ENCODE measurements at regions not wholly inside any gene's neighbourhood (a gene's known extent, or its start where the extent isn't known, plus 50 kb on each side); places are given as distances from the start of the nearest gene placed in this dataset.

GRCh38 chr13:63090524-63090923 lies 1674.9 kb upstream of the PCDH20 start:
- intact Hi-C loops (cut with micrococcal nuclease; ENCODE audit: unreplicated experiment) (no loop called here), in situ Hi-C loops (cut with HindIII; ENCODE audit: extremely low pct_ligation_motif_present, low pct_unique_long_range_greater_than_20kb) (no loop called here)
- ATAC-seq = no peak
- no peak overlapping the region for H2AFZ ChIP-seq (ENCODE audit: low read length)
- no peaks in the 10 kb centered on the region for H3K9me3 ChIP-seq (ENCODE audit: low read length)
- 0% methylated on average over 1 of the region's 1 CpG for WGBS (ENCODE audit: low lambda C conversion rate)
- H3K79me2 ChIP-seq (ENCODE audit: insufficient read depth, low read length) = no peaks in the 10 kb centered on the region
- no peaks in the 10 kb centered on the region for H3K36me3 ChIP-seq (replicated peaks in 1 of 2; ENCODE audit: control insufficient read depth in 1 of 2, insufficient read depth in 2 of 2, low read length in 2 of 2)
- ChIA-PET CTCF (ENCODE audit: low intra/inter-chr PET ratio, low total read pairs) (no interaction called here), POLR2A (no interaction called here)
- no peaks in the 10 kb centered on the region for H4K20me1 ChIP-seq (ENCODE audit: insufficient read depth, low read length)
- no peak overlapping the region for H3K27ac ChIP-seq (ENCODE audit: extremely low read length, insufficient read depth, low read length)
- no peak overlapping the region for H3K9ac ChIP-seq (ENCODE audit: insufficient read depth, low read depth, low read length)
- TF ChIP-seq RNF2 (conservative IDR thresholded peaks at IDR 0.05; ENCODE audit: low read depth) (no peak), FOXO1 (CRISPR knock-in tag; IDR thresholded peaks at IDR 0.05) (no peak), HIVEP1 (CRISPR knock-in tag; IDR thresholded peaks at IDR 0.05) (no peak), ZNF430 (CRISPR knock-in tag; IDR thresholded peaks at IDR 0.05) (no peak), MIER3 (CRISPR knock-in tag; IDR thresholded peaks at IDR 0.05; ENCODE audit: borderline replicate concordance) (no peak), ATAD3A (CRISPR knock-in tag; IDR thresholded peaks at IDR 0.05) (no peak)
- BruUV-seq (replicated peaks) = no TSS peak
- H3K4me2 ChIP-seq (ENCODE audit: low read depth, low read length) = no peak overlapping the region
- H3K4me1 ChIP-seq (ENCODE audit: insufficient read depth, low read length) = no peaks in the 10 kb centered on the region
- FAIRE-seq = no peak
- no peak for DNase-seq (ENCODE audit: low spot score)
- H3K4me3 ChIP-seq (replicated peaks in 1 of 3; ENCODE audit: insufficient read depth in 1 of 3, low read depth in 2 of 3, low read length in 3 of 3) = no peak overlapping the region
- no peaks in the 10 kb centered on the region for H3K27me3 ChIP-seq (ENCODE audit: control insufficient read depth in 1 of 2, insufficient read depth in 2 of 2, low read length in 2 of 2)

- H3K36me3 ChIP-seq (replicated peaks in 1 of 2; ENCODE audit: control insufficient read depth in 1 of 2, insufficient read depth in 2 of 2, low read length in 2 of 2) = no peaks in the 10 kb centered on the region
- 0% methylated on average over 1 of the region's 1 CpG for WGBS (ENCODE audit: low lambda C conversion rate)
- intact Hi-C loops (cut with micrococcal nuclease; ENCODE audit: unreplicated experiment) = no loop called here
- DNase-seq (ENCODE audit: low spot score) (no peak), ATAC-seq (no peak), FAIRE-seq (no peak)
- H3K9ac ChIP-seq (ENCODE audit: insufficient read depth, low read depth, low read length) = no peak overlapping the region
- no TSS peak for BruUV-seq (replicated peaks)
- no peak overlapping the region for H3K4me2 ChIP-seq (ENCODE audit: low read depth, low read length)
- H3K79me2 ChIP-seq (ENCODE audit: insufficient read depth, low read length) = no peaks in the 10 kb centered on the region
- CTCF ChIA-PET (ENCODE audit: low intra/inter-chr PET ratio, low total read pairs) = no interaction called here
- H3K27me3 ChIP-seq (ENCODE audit: control insufficient read depth in 1 of 2, insufficient read depth in 2 of 2, low read length in 2 of 2) = no peaks in the 10 kb centered on the region; a peak in 1 of 5 replicates
- POLR2A ChIA-PET = no interaction called here
- H3K9me3 ChIP-seq (ENCODE audit: low read length) = no peaks in the 10 kb centered on the region
- H2AFZ ChIP-seq (ENCODE audit: low read length) = no peak overlapping the region
- no peaks in the 10 kb centered on the region for H3K4me1 ChIP-seq (ENCODE audit: insufficient read depth, low read length)
- in situ Hi-C loops (cut with HindIII; ENCODE audit: extremely low pct_ligation_motif_present, low pct_unique_long_range_greater_than_20kb) = no loop called here
- H3K4me3 ChIP-seq (replicated peaks in 1 of 3; ENCODE audit: insufficient read depth in 1 of 3, low read depth in 2 of 3, low read length in 3 of 3) = no peak overlapping the region
- H4K20me1 ChIP-seq (ENCODE audit: insufficient read depth, low read length) = no peaks in the 10 kb centered on the region
- H3K27ac ChIP-seq (ENCODE audit: extremely low read length, insufficient read depth, low read length) = no peak overlapping the region
- no peak for TF ChIP-seq REST (IDR thresholded peaks at IDR 0.05; ENCODE audit: borderline replicate concordance in 1 of 2, low read depth in 1 of 2, low read length in 2 of 2)
- TF ChIP-seq ZNF510 (CRISPR knock-in tag; IDR thresholded peaks at IDR 0.05; ENCODE audit: low read depth) = no peak
- TF ChIP-seq DPF2 (CRISPR knock-in tag; IDR thresholded peaks at IDR 0.05; ENCODE audit: borderline replicate concordance, low read depth) = no peak
- no peak for TF ChIP-seq NFATC3 (CRISPR knock-in tag; IDR thresholded peaks at IDR 0.05)
- TF ChIP-seq MBNL3 (CRISPR knock-in tag; conservative IDR thresholded peaks at IDR 0.05) = no peak
- no peak for TF ChIP-seq ZBED4 (CRISPR knock-in tag; IDR thresholded peaks at IDR 0.05; ENCODE audit: borderline replicate concordance)
- TF ChIP-seq REXO4 (CRISPR knock-in tag; IDR thresholded peaks at IDR 0.05; ENCODE audit: borderline replicate concordance) = no peak
These were observed 1672.6 kb upstream of the PCDH20 start for GRCh38 chr13:63088226-63088625.
